HG02884 (cell line): ENCODE measurements at regions not wholly inside any gene's neighbourhood (a gene's known extent, or its start where the extent isn't known, plus 50 kb on each side); places are given as distances from the start of the nearest gene placed in this dataset.
"Not testable (repeated sequence)": the region's sequence is repeated elsewhere in the genome, so short reads cannot be mapped to it uniquely, and the experiment has no call there.

Experiments used
- ATAC-seq: cut with Tn5 transposase; IDR thresholded peaks from one replicate; pipeline ENCODE4 v1.9.1; 2021; ENCODE audit warnings: mild to moderate bottlenecking, moderate library complexity; ENCODE audit not compliant: unreplicated experiment

- no peak for ATAC-seq
These were observed 289.0 kb upstream of the XYLT1 start for GRCh38 chr16:17759451-17760390.

GRCh38 chr16:17757808-17758207 is 287.0 kb upstream of the XYLT1 start:
- ATAC-seq = no peak

DNA sequence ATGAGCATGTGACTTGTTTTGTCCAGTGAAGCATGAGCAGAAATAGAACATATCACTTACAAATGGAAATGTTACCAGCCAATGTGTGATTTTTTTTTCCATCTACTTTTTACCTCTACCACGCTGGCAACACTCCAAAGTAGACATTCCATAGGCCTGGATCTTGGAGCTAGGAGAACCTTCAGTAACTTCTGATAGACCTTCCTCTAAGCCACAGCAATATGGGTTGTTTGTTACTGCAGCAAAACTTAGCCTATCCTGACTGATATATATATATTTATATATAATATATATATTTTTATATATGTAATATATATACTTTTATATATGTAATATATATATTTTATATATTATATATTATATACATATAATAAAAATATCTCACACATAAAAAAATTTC is 284.4 kb upstream of the XYLT1 start:
- ATAC-seq = no peak

- no peak for ATAC-seq
These were observed 282.7 kb upstream of the XYLT1 start for GRCh38 chr16:17753434-17753833.

- no peak for ATAC-seq
These were observed 278.9 kb upstream of the XYLT1 start for GRCh38 chr16:17749706-17750105.

- ATAC-seq = no peak
These were observed 277.4 kb upstream of the XYLT1 start for GRCh38 chr16:17748044-17748719.

DNA sequence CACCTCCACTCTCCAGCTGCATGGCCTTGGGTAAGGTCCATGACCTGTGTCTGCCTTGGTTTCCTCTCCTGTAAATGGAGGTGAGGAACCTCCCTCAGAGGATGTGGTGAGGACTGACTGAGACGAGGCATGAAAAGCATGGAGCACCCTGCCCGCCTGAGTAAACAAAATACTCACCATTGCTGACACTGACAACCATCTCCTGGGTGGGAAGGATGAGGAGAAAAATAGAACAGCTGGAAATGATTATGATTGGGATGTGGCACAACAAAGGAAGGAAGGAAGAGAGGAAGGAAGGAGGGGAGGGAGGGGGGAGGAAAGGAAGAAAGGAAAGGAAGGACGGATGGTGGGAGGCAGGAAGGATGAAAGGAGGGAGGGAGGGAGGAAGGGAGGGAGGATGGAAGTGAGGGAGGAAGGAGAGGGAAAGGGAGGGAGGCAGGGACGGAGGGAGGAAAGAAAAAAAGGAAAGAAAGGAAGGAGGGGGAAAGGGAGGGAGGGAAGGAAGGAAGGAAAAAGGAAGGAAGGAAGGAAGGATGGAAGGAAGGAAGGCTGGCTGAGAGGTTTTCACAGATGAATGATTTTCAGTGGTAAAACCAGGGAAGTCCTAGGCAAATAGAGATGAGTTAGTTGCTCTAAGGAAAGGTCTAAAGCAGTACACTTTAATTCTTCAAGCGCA is 276.5 kb upstream of the XYLT1 start:
- no peak for ATAC-seq

DNA sequence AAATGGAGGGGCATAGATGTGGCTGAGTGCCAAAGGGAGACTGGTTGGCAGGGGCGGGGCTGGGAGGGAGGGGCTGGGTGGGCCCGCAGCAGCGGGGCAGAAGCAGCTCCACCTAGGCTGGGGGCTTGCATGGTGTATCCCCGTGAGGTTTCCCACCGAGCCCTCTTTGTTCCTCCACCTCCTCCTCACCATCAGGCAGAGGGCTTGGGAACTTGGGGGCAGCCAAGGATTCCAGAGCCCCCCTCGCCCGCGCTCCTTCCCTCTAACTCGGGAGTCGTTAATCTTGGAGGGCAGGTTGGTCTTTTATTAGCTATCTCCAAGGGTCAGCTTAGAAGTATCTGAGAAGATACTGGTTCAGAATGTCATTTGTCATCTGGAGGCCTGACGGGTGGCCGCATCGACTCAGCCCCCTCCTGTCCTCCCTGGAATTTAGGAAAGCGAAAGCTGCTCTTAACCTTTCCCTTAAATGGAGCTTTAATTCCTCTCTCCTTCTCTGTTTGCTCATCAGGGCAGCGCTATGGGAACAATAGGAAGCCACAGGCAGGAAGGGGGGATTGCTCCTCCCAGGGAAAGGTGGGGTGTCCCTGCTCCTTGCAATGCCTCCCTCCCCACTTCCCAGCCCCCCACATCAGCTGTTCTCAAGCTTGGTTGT is 274.3 kb upstream of the XYLT1 start:
- no peak for ATAC-seq

DNA sequence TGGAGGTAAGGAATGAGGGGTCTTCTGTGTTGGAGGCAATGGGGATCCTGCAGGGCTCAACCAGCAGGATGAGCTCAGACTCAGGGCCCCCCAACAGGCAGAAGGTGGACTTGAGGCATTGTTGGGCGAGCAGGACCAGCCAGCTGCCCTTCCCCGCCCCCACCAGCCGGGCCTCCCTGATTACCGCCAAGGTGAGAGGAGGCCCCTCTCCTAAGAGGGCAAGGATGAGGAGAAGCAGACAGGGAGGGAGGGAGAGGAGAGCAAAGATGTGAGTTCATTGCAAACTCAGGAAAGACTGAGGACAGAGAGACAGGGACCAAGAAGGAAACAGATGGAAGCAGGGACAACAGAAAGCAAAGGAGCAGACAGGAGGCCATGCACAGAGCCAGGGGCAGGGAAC is 272.8 kb upstream of the XYLT1 start:
- no peak for ATAC-seq

DNA sequence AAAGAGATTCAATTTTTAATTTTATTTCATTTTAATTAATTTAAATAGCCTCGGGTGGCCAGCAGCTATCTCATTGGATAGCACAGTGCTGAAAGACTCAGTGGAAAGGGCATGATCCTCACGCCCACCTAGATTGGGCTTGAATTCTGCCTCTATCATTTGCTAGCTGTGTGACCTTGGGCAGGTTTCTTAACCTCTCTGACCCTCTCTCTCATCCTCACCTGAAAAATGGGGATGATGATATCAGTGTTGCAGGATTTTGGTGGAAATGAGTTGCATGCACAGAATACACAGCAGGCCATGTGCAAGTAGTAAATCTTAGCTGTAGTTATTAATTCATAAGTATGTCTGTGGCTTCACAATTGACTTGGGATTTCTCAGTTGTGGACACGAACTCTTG is 272.4 kb upstream of the XYLT1 start:
- ATAC-seq = no peak

DNA sequence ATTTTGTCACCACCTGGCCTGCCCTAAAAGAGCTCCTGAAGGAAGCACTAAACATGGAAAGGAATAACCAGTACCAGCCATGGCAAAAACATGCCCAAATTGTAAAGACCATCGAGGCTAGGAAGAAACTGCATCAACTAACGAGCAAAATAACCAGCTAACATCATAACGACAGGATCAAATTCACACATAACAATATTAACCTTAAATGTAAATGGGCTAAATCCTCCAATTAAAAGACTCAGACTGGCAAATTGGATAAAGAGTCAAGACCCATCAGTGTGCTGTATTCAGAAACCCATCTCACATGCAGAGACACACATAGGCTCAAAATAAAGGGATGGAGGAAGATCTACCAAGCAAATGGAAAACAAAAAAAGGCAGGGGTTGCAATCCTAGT is 264.3 kb upstream of the XYLT1 start:
- ATAC-seq = not testable (repeated sequence)

DNA sequence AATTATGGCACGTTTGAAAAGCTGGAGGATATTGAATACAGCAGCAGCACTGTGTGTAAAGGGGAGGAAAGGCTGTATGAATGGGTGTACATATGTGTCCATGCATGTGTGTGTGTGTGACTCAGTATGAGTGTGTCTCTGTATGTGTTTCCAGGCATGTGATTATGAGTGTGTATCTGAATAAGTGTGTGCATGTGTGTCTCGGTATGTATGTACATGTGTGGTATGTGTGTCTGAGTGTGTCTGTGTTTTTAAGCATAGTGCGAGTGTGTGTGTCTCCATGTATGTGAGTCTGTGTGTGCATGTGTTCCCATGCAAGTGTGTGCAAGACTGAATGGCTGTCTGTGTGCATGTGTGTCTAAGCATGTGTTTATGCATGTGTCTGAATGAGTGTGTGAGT is 259.1 kb upstream of the XYLT1 start:
- no peak for ATAC-seq

- no peak for ATAC-seq
These were observed 257.4 kb upstream of the XYLT1 start for GRCh38 chr16:17728196-17728595.

DNA sequence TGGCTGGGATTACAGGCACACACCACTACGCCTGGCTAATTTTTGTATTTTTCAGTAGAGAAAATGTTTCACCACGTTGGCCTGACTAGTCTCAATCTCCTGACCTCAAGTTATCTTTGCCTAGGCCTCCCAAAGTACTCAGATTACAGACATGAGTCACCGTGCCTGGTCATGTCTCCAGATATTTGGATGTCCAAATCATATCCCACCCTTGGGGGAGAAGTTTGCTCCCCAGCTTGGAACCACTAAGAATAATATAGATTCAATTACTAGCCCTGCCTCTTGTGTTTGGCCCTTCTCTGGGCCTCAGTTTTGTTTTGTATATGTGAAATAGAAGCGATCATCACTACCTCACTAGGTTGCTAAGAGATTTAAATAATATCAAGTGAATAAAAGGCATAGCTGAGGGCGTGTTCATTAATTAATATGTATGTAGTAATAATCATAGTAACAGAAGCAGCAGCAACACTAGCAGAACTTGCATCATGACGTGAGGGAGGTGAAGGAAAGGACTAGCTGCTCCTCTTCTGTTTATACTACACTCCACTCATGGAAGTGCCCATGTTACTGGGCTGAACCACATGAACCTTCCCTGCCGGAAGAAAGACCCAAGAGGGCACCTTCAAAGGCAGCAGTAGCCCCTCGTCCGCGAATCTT is 253.6 kb upstream of the XYLT1 start:
- ATAC-seq = no peak

DNA sequence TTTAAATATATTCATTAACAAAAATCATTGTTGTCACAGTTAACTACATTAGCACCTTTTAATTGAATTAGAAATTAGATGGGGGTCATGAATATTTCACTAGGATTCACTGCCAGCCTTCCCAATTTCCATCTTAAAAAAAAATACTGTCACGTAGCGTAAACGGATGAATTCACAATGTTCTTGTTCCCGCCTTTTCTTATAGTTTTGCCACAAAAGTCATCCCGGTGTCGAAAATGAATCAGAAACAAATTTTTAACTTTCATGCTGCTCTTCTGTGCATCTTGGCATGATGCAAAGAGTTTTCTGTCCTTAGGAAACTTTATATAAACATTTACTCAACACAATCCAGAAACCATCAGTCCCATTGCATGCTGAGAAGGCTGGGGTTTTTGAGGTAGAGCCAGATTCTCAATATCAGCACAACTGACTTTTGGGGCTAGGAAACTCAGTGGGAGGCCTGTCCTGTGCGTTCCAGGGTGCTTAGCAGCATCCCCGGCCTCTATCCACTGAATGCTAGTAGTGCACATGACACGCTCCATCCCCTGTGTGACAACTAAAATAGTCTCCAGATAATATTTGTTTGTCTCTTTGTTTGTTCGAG is 252.9 kb upstream of the XYLT1 start:
- no peak for ATAC-seq

- no peak for ATAC-seq
These were observed 247.7 kb upstream of the XYLT1 start for GRCh38 chr16:17718495-17718894.

- no peak for ATAC-seq
These were observed 235.1 kb upstream of the XYLT1 start for GRCh38 chr16:17705847-17706246.

DNA sequence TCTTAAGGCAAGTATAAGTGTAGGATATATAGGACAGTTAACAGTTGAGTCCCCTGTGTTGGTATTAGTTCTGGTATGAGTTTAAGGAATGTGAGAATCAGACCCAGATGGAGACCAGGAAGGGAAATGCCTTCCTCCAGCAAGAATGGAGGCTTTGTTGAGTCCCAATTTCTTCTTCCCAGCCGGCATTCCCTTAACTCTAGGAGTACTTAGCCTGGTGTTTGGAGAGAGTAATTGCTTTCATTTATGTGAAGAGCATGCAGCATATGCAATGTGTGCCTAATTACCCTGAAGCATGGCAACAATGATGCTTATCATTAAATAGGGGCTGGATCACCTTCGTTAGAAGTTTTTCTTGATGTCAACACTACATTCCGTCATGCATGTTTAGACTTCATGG is 225.9 kb upstream of the XYLT1 start:
- no peak for ATAC-seq

DNA sequence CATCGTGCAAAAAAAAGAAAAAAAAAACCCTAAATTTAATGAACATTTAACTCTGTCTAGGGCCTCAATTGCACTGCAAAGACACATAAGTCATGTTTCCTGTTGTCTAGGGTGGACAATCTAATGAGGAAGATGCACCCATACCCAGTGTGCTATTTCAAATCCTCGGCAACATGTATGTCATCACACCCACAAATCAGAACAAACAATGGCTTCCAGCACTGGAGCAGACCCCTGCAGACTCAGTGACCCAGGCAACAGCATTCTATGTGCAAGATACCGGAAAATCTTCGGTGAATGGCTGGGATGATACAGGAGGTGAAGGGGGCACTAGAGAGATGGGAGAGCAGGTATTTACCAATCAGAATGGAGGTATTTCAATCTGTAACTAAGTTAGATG is 221.7 kb upstream of the XYLT1 start:
- ATAC-seq = no peak

DNA sequence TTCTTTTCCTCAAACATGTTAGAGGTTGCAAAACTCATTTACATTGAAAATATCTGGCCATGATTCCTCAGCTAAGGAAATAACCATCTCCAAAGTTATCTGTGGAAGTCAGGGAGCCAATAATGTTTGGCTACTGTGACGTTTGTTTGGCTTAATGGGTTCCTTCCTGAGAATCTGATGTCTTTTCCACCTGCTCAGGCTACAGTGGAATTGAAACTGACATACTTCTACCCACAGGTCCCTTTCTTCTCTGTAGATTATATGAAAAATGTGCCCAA is 221.1 kb upstream of the XYLT1 start:
- no peak for ATAC-seq
